T47D (cell line): ENCODE measurements at regions not wholly inside any gene's neighbourhood (a gene's known extent, or its start where the extent isn't known, plus 50 kb on each side); places are given as distances from the start of the nearest gene placed in this dataset.
A peak's percentile ranks its signal among the peaks of the same experiment; 100 is the strongest.

Source experiments
- DNase-seq, 2 experiments: peaks; one replicate each; pipeline versions ENCODE4 v3.0.0 to v3.0.0-alpha.2; 2011 to 2012; ENCODE audit warnings: low read depth in 1 of 2, low spot score in 1 of 2
- JUND ChIP-seq: IDR thresholded peaks from 2 replicates; pipeline ENCODE4 v1.6.1; 2012; ENCODE audit warnings: low read depth
- in situ Hi-C: cut with HindIII; loops from 2 replicates; pipeline ENCODE4 v1.10.0; 2016; ENCODE audit warnings: low sequenced_read_pairs, low pct_unique_long_range_greater_than_20kb

- DNase-seq, result no peak
- in situ Hi-C loops, result no loop called here
- TF ChIP-seq JUND, result no peak
Measured at GRCh38 chr2:240285725-240286124, 145.3 kb upstream of the OTOS start.

DNA sequence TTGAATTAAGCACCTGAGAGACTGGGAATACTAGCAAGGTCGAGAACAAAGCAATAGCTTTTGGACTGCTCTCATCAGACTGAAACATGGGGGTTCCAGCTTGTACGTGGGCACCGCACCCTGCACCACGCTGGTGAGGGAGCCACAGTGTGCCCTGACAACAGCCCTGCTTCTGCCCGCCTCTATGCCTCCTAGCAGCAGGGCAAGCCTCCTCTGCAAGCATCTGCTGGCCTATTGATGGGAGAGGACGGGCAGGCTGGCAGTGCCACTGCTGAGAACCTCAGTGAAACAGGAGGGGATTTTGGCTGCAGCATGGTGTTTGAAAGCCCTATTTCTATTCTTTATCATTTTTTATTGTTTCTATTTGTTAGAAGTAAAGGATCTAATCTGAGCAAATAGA is 146.1 kb upstream of the OTOS start:
- in situ Hi-C loops, result no loop called here
- no peak for TF ChIP-seq JUND
- DNase-seq, result no peak

- in situ Hi-C loops, result no loop called here
- no peak for DNase-seq
- no peak for TF ChIP-seq JUND
Measured at GRCh38 chr2:240287011-240287410, 146.6 kb upstream of the OTOS start.

DNA sequence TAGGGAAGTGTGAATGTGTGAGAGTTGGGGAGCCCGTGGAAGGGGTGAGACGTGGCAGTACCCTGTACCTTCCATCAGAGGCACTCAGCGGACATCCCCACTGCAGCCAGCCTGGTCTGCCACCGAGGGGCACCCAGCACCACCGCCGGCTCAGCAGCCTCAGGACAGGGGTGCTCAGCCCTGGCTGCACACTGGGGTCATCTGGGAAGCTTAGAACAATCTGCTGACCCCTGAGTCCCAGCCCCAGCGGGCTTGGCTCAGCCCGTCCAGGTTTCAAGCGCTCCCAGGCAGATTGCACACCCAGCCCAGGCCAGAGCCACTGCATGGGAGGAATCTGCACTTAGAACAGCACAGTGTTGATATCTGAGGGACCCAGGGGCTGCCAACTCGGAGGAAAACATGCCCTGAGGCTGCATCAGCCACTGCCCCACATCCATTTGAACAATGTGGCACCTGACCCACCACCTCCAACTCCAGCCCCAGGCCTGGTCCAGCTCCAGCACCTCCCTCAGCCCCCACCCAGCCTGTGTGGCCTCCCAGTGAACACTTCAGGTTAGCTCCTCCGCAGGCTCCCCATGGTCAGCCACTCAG is 147.1 kb upstream of the OTOS start:
- in situ Hi-C loops, result no loop called here
- DNase-seq, result no peak
- no peak for TF ChIP-seq JUND

DNA sequence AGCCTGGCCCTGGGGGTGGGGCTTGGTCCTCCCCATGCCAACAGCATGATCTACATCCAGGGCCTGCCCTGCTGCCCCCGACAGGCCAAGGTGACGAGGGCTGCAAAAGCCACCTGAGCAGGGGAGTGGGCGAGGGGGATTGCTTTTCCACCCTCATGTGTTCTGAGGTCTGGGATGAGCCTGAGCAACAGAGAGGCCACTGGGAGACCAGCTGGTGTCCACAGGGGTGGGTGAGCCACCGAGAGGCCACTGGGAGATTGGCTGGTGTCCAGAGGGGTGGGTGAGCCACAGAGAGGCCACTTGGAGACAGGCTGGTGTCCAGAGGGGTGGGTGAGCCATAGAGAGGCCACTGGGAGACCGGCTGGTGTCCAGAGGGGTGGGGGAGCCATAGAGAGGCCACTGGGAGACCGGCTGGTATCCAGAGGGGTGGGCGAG is 147.4 kb upstream of the GPC1 start:
- DNase-seq, result no peak
- TF ChIP-seq JUND, result no peak
- in situ Hi-C loops, result no loop called here

GRCh38 chr2:240289701-240290431 is 145.6 kb upstream of the GPC1 start:
- no peak for TF ChIP-seq JUND
- DNase-seq, result no peak
- in situ Hi-C loops, result no loop called here

GRCh38 chr2:240290432-240291336 is 144.8 kb upstream of the GPC1 start:
- no peak for DNase-seq
- no peak for TF ChIP-seq JUND
- in situ Hi-C loops, result no loop called here

DNA sequence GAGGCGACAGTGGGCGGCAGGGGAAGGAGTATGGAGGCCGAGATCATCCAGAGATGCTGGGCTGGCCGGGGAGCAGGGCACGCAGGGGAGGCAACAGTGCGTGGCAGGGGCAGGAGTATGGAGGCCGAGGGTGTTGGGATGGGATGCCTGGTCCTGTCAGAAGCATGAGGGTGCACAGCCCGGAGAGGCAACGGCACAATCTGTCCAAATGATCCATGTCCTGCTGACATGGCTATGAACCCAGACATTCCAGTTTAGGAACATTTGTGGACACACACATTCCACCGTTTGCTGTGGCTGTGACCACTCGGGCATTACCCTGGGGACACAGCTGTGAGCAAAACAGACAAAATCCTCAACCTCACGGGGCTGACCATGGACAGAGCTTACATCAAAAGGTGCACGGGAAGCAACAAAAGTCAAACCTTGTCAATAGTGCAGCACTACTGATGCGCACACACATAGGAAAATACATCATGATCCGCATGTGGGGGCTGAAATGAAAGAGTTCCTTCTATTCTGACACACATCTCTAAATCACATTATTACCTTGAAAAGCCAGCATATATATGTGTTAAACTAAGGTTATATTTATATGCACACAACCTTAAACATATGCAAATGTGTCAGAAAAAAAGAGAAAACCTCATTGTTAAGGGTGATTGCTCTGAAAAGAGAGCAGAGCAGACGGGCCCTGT is 144.0 kb upstream of the GPC1 start:
- peak in 1 of 2 experiments; percentile 71 for DNase-seq
- no peak for TF ChIP-seq JUND
- in situ Hi-C loops, result no loop called here

DNA sequence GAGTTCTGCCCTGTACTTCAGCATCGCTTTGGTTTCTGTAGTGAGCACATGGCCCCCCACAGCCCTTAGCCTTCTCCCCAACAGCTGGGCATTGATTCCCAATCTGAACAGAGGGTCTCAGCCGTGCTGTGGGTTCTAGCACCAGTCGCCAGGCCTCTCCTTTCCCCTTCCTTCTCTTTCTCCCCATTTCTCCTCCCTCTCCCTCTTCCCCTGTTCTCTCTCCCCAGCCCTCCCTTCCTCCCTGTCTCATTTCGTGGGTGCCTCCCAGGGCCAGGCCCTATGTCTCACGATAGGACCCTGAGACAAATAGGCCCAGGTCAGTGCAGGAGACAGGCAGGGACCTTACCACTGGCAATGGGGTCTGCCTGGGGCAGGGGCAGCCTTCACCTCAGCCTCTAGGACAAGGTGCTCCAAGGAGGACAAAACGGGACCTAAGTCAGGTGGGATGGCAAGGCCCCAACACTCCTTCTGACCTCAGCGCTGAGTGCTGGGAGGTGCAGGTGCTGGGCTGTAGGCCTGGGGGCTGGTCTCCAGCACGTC is 143.4 kb upstream of the GPC1 start:
- no peak for DNase-seq
- in situ Hi-C loops, result no loop called here
- TF ChIP-seq JUND, result no peak

GRCh38 chr2:240292619-240293525 is 142.6 kb upstream of the GPC1 start:
- DNase-seq, result no peak
- no peak for TF ChIP-seq JUND
- in situ Hi-C loops, result no loop called here
